Heart left ventricle (tissue), 16 donors: ENCODE measurements at regions not wholly inside any gene's neighbourhood (a gene's known extent, or its start where the extent isn't known, plus 50 kb on each side); places are given as distances from the start of the nearest gene placed in this dataset.

Experiments
- ATAC-seq, 4 donors: fragments of 200-7000 bp; cut with Tn5 transposase; one replicate each; pipeline ENCODE4 v1.9.1; 2020 to 2022; ENCODE audit warnings: moderate library complexity in 4 of 4, mild to moderate bottlenecking in 3 of 4, moderate number of reproducible peaks in 1 of 4
- DNase-seq, 5 donors: peaks; one replicate each; pipeline ENCODE4 v3.0.0-alpha.2; 2020
- H3K27ac ChIP-seq, 12 donors: fragments of 200-600 bp; sonication (generic) in 4 of 12; one replicate each; pipeline versions ENCODE4 v1.5.0 to v1.8.0; 2016 to 2022; ENCODE audit warnings: mild to moderate bottlenecking in 2 of 12
- H3K27me3 ChIP-seq, 9 donors: fragments of 200-600 bp; sonication (generic) in 2 of 9; one replicate each; pipeline versions ENCODE4 v1.5.1 to v1.8.0; 2016 to 2022; ENCODE audit warnings: mild to moderate bottlenecking in 3 of 9
- H3K36me3 ChIP-seq, 9 donors: fragments of 200-600 bp; sonication (generic) in 2 of 9; one replicate each; pipeline versions ENCODE4 v1.5.0 to v1.8.0; 2018 to 2022; ENCODE audit warnings: mild to moderate bottlenecking in 2 of 9
- H3K4me1 ChIP-seq, 12 donors: fragments of 200-600 bp; sonication (generic) in 4 of 12; one replicate each; pipeline versions ENCODE4 v1.5.0 to v1.8.0; 2016 to 2022; ENCODE audit warnings: mild to moderate bottlenecking in 3 of 12
- H3K4me3 ChIP-seq, 12 donors: fragments of 200-600 bp; sonication (generic) in 4 of 12; one replicate each; pipeline versions ENCODE4 v1.5.0 to v1.8.0; 2017 to 2022; ENCODE audit warnings: mild to moderate bottlenecking in 9 of 12, moderate library complexity in 4 of 12
- H3K9me3 ChIP-seq, 12 donors: fragments of 200-600 bp; sonication (generic) in 4 of 12; one replicate each; pipeline versions ENCODE4 v1.5.0 to v1.8.0; 2016 to 2022; ENCODE audit warnings: mild to moderate bottlenecking in 1 of 12
- POLR2A ChIP-seq, 2 donors: fragments of 450-650 bp; IDR thresholded peaks; one replicate each; pipeline ENCODE4 v1.6.1; 2017; ENCODE audit warnings: antibody characterized with exemption in 2 of 2, mild to moderate bottlenecking in 2 of 2, moderate library complexity in 2 of 2
- WGBS, 4 donors: extraction: QIAGEN DNeasy Blood & Tissue Kit in 2 of 4; methylation state at CpG; one replicate each; pipeline versions ENCODE4 v1.1.5 to v1.1.7; 2013 to 2018; 5-methylcytosine and 5-hydroxymethylcytosine counted together
- intact Hi-C, 10 donors: fragments of 100-400 bp; cut with DNase I; formaldehyde crosslinking; loops; one replicate each; pipeline versions ENCODE4 v1.11.1 to v1.14.2; 2022
- TF ChIP-seq, protein P1 (sequence below), 12 donors: fragments of 200-600 bp; sonication (generic) in 4 of 12; IDR thresholded peaks; one replicate each; pipeline versions ENCODE4 v1.5.0 to v1.8.0; 2018 to 2022; ENCODE audit warnings: antibody characterized with exemption in 12 of 12, mild to moderate bottlenecking in 5 of 12
- donor health status: ischemic (EF 13 %, LVEDD 7.1; RV severe dilation, severe dysfunction).
- donor health status: healthy with polysubstance abuse.
- donor health status: DM: no; HTN: yes; CAD: no.
- donor health status: DM: no; HTN: no; CAD: no.
- donor health status: ischemic (EF 25% LVEDD 6.9; RV normal size, moderate dysfunction).
- donor health status: ischemic (EF 25% LVEDD 5.7; RV mildly dilated, moderate dysfunction).
- donor health status: healthy.
- donor health status: DM: yes; HTN: yes; CAD: no.
- donor health status: ischemic (EF 35%, LVEDD 5.7; RV mildly dilated, moderate dysfunction).
- donor health status: nonischemic (EF 11% LVEDD 7.7; RV severe dilation, severe dysfunction).
- donor health status: DM: yes; HTN: yes; CAD: no.
- donor health status: PGD.
- donor health status: ischemic (EF 29% LVEDD 5.4; RV normal size, mild dysfunction).
- donor health status: nonischemic (EF 23%, LVEDD 6.1; RV moderate dilation, normal function).

DNA sequence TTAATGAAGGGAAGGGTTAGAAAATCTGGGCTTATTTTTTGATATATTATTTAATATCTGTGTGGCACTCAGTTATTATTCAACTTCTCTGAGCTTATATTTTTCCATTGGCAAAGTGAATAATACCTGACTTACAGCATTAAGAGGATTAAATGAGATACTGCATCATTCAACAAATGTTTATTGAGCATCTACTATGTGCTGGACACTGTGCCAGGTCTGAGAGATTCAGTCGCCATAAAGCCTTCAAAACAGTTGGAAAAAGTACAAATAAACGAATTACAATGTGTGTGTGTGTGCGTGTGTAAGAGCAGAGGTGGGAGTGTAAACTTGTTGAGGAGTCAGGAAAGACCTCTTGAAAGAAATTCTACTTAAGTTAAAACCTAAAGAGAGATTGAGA is 87.9 kb upstream of the CD53 start:
- peaks cover 0 to 26% (median 3%) of the 10 kb centered on the region in 9 donors for H3K27me3 ChIP-seq
- DNase-seq = no peak
- intact Hi-C loops = loop anchor here in 4 of 10 donors (10.0 kb wide), 2 partner anchors 230 to 260 kb away; no protein-coding TSS in a partner anchor
- H3K4me1 ChIP-seq = peaks cover 0 to 19% (median 0%) of the 10 kb centered on the region in 12 donors
- no peak overlapping the region for H3K4me3 ChIP-seq
- WGBS, 4 donors = 50 to 59% (median 50%) methylated on average over 3 of the region's 3 CpGs
- no peaks in the 10 kb centered on the region for H3K36me3 ChIP-seq
- TF ChIP-seq, protein P1, sequence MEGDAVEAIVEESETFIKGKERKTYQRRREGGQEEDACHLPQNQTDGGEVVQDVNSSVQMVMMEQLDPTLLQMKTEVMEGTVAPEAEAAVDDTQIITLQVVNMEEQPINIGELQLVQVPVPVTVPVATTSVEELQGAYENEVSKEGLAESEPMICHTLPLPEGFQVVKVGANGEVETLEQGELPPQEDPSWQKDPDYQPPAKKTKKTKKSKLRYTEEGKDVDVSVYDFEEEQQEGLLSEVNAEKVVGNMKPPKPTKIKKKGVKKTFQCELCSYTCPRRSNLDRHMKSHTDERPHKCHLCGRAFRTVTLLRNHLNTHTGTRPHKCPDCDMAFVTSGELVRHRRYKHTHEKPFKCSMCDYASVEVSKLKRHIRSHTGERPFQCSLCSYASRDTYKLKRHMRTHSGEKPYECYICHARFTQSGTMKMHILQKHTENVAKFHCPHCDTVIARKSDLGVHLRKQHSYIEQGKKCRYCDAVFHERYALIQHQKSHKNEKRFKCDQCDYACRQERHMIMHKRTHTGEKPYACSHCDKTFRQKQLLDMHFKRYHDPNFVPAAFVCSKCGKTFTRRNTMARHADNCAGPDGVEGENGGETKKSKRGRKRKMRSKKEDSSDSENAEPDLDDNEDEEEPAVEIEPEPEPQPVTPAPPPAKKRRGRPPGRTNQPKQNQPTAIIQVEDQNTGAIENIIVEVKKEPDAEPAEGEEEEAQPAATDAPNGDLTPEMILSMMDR (IDR thresholded peaks at IDR 0.05) = no peak
- no peak for ATAC-seq
- H3K27ac ChIP-seq = no peak overlapping the region
- H3K9me3 ChIP-seq = peaks cover 0 to 12% (median 7%) of the 10 kb centered on the region in 12 donors

DNA sequence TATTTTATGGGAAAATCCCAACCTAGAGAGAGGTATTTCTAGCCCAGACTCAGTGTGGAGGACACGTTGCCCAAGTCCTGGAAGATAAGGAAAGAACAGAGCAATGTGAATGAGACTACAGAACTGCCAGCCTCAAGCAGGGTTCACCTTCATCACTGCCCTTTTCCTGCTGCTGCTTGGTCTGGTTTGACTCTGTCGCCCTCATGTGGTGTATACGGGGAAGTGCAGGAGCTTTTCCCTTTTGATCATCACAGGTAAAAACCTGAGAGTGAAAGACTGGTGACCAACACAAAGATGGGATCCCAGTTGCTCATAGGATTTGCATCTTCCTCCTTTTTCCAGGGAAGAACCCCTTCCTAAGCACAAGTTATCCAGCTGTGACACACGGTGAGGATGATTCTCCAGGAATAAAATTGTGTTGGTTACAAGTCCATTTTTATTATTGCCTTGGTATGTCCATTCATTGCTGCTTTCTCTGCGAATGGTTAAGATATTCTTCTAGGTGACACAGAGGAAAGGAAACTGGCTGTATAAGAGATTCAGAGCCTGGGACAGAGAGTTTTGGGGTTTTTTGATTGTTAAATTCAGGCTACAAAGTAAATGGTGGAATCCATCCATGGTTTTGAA is 89.5 kb upstream of the CD53 start:
- peaks cover 0 to 28% (median 3%) of the 10 kb centered on the region in 9 donors for H3K27me3 ChIP-seq

DNA sequence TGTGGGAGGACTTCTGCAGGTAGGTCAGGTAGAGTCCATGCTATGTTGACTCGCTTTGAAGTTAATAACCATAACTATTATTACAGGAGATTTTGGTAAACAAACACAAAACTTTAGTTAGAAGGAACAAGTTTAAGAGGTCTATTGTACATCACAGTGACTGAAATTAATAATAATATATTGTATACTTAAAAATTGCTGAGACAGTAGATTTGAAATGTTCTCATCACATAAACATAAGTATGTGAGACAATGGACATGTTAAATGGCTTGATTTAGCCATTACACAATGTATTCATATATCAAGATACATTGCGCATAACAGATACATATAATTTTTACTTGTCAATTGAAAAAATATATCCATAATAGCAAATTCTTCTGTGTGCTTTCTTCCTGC is 91.4 kb upstream of the CD53 start:
- ATAC-seq = no peak
- no peaks in the 10 kb centered on the region for H3K36me3 ChIP-seq
- TF ChIP-seq POLR2A (IDR thresholded peaks at IDR 0.05) = no peak
- TF ChIP-seq, protein P1 (IDR thresholded peaks at IDR 0.05) = no peak
- H3K27me3 ChIP-seq = peaks cover 0 to 31% (median 3%) of the 10 kb centered on the region in 9 donors
- 82 to 85% (median 84%) methylated on average over 2 of the region's 2 CpGs for WGBS, 4 donors
- no peak overlapping the region for H3K27ac ChIP-seq
- no peak overlapping the region for H3K4me3 ChIP-seq
- H3K4me1 ChIP-seq = peaks cover 0 to 13% (median 2%) of the 10 kb centered on the region in 12 donors
- H3K9me3 ChIP-seq = no peaks in the 10 kb centered on the region
- intact Hi-C loops = loop anchor here (1.0 to 10.0 kb wide), 9 partner anchors 149 to 259 kb away; no protein-coding TSS in a partner anchor
- no peak for DNase-seq

More for the DNA sequence above, 89.5 kb upstream of the CD53 start:
- DNase-seq (peak in 4 of 5 donors; percentile 22 to 42 (median 29)), ATAC-seq (peak in 3 of 4 donors; percentile 69 to 73 (median 72))
- 0 to 21% (median 5%) methylated on average over 5 of the region's 5 CpGs for WGBS, 4 donors
- TF ChIP-seq POLR2A (IDR thresholded peaks at IDR 0.05) = no peak
- TF ChIP-seq, protein P1 (IDR thresholded peaks at IDR 0.05) = peak; percentile 89 to 97 (median 94)
- Histone ChIP-seq H3K36me3 (no peaks in the 10 kb centered on the region), H3K4me3 (no peak overlapping the region), H3K9me3 (peaks cover 0 to 4% (median 1%) of the 10 kb centered on the region in 12 donors), H3K27ac (no peak overlapping the region), H3K4me1 (peaks cover 0 to 19% (median 0%) of the 10 kb centered on the region in 12 donors)
- intact Hi-C loops = loop anchor here (1.0 to 10.0 kb wide), 9 partner anchors 151 to 261 kb away; no protein-coding TSS in a partner anchor

DNA sequence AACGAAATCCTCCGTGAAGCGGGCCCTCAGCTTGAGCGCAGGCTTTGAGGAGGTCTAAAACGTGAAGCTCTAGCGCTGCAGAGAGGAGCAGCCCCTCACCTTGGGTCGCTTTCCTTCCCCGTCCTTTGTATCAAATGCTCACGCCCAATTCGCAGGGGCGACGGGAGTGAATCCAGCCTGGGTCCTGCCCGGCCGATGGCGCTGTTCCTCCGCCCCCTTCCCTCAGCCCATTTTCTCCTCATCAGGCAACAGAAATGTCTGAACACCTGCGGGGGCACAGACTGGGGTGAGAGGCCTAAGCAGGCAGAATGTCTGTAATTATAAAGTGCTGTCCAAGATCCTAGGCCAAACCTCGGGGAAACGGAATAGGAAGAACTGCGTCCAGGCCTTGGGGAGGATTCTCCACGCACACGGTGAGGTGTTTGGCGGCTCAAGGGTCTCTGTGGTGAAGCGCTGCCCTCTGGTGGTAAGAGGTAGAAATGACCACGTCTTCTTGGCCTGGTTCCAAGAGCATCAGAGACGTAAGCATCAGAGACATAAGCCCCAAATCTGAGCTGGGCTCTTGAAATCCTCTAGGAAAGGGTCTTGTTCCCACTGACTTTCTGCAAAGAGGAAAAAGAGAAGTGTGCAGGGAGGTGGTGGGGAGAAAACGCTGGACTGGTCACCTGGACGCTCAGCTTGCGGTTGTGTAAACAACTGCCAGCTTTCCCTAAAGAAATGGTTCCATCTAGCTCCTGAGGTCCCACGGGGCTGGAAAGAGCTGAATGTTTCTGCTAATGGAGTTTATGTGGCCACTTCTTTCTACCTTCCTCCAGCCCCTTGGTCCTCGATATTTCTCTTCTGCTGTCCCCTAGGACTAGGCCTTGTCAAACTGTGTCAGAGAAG is 92.1 kb upstream of the CD53 start:
- intact Hi-C loops = loop anchor here (1.0 to 10.0 kb wide), 9 partner anchors 149 to 259 kb away; no protein-coding TSS in a partner anchor
- Histone ChIP-seq H3K4me1 (peaks cover 0 to 17% (median 0%) of the 10 kb centered on the region in 12 donors), H3K36me3 (no peaks in the 10 kb centered on the region), H3K27ac (no peak overlapping the region), H3K9me3 (no peaks in the 10 kb centered on the region), H3K4me3 (no peak overlapping the region), H3K27me3 (peaks cover 0 to 31% (median 3%) of the 10 kb centered on the region in 9 donors)
- peak in 4 of 5 donors; percentile 46 to 62 (median 55) for DNase-seq
- ATAC-seq = peak in 3 of 4 donors; percentile 47 to 72 (median 69)
- 21 to 26% (median 25%) methylated on average over 31 of the region's 31 CpGs for WGBS, 4 donors
- TF ChIP-seq, protein P1 (IDR thresholded peaks at IDR 0.05) = peak; percentile 73 to 90 (median 80)
- TF ChIP-seq POLR2A (IDR thresholded peaks at IDR 0.05) = no peak
